ENCODE measurements at regions not wholly inside any gene's neighbourhood (a gene's known extent, or its start where the extent isn't known, plus 50 kb on each side); places are given as distances from the start of the nearest gene placed in this dataset.

- no peaks in the 10 kb centered on the region for H3K36me3 ChIP-seq (ENCODE audit: low read length)
- H3K9me2 ChIP-seq (replicated peaks; ENCODE audit: insufficient read depth, low read length) = no peaks in the 10 kb centered on the region
- TF ChIP-seq EZH2phosphoT487 (conservative IDR thresholded peaks at IDR 0.05; ENCODE audit: low read length) = no peak
- TF ChIP-seq CTCF (IDR thresholded peaks at IDR 0.05; ENCODE audit: insufficient read depth, low read length, poor library complexity, severe bottlenecking) = no peak
These were observed 714.3 kb upstream of the FOXG1 start for GRCh38 chr14:28052251-28052650.

GRCh38 chr14:28055008-28055407 is 711.6 kb upstream of the FOXG1 start:
- H3K9me3 ChIP-seq (ENCODE audit: insufficient read depth, low read length) = 0 out of 2 replicates have a peak, but pooled peaks cover 7% of the 10 kb centered on the region
- H4K20me1 ChIP-seq (ENCODE audit: low read depth, low read length) = no peaks in the 10 kb centered on the region
- TF ChIP-seq CTCF (IDR thresholded peaks at IDR 0.05; ENCODE audit: insufficient read depth, low read length, poor library complexity, severe bottlenecking) (no peak), EZH2phosphoT487 (conservative IDR thresholded peaks at IDR 0.05; ENCODE audit: low read length) (no peak)
- no peak overlapping the region for H3K9ac ChIP-seq (ENCODE audit: low read length)
- no peaks in the 10 kb centered on the region for H3K79me2 ChIP-seq (ENCODE audit: insufficient read depth, low read length)
- H3K9me2 ChIP-seq (replicated peaks; ENCODE audit: insufficient read depth, low read length) = no peaks in the 10 kb centered on the region
- no peaks in the 10 kb centered on the region for H3F3A ChIP-seq (ENCODE audit: insufficient read depth)
- no peak overlapping the region for H3K4me2 ChIP-seq (ENCODE audit: low read depth, low read length, poor library complexity, severe bottlenecking)
- H3K27me3 ChIP-seq (ENCODE audit: low read length) = no peaks in the 10 kb centered on the region
- H3K27ac ChIP-seq (ENCODE audit: low read depth, low read length) = no peak overlapping the region
- H2AFZ ChIP-seq (ENCODE audit: low read depth, low read length, severe bottlenecking) = no peak overlapping the region
- no peak overlapping the region for H3K4me3 ChIP-seq (ENCODE audit: insufficient read depth, low read length, poor library complexity, severe bottlenecking)
- H3K36me3 ChIP-seq (ENCODE audit: low read length) = no peaks in the 10 kb centered on the region

More at GRCh38 chr14:28052251-28052650, 714.3 kb upstream of the FOXG1 start:
- Histone ChIP-seq H3K4me3 (ENCODE audit: insufficient read depth, low read length, poor library complexity, severe bottlenecking) (no peak overlapping the region), H3K9me3 (ENCODE audit: insufficient read depth, low read length) (0 out of 2 replicates have a peak, but pooled peaks cover 9% of the 10 kb centered on the region), H3F3A (ENCODE audit: insufficient read depth) (no peaks in the 10 kb centered on the region), H4K20me1 (ENCODE audit: low read depth, low read length) (no peaks in the 10 kb centered on the region), H3K4me2 (ENCODE audit: low read depth, low read length, poor library complexity, severe bottlenecking) (no peak overlapping the region), H3K27ac (ENCODE audit: low read depth, low read length) (no peak overlapping the region), H3K9ac (ENCODE audit: low read length) (no peak overlapping the region), H3K27me3 (ENCODE audit: low read length) (no peaks in the 10 kb centered on the region), H3K79me2 (ENCODE audit: insufficient read depth, low read length) (no peaks in the 10 kb centered on the region), H2AFZ (ENCODE audit: low read depth, low read length, severe bottlenecking) (no peak overlapping the region)

GRCh38 chr14:28057359-28058296 is 709.0 kb upstream of the FOXG1 start:
- no peak overlapping the region for H2AFZ ChIP-seq (ENCODE audit: low read depth, low read length, severe bottlenecking)
- no peaks in the 10 kb centered on the region for H3F3A ChIP-seq (ENCODE audit: insufficient read depth)
- H4K20me1 ChIP-seq (ENCODE audit: low read depth, low read length) = no peaks in the 10 kb centered on the region
- no peaks in the 10 kb centered on the region for H3K27me3 ChIP-seq (ENCODE audit: low read length)
- H3K9ac ChIP-seq (ENCODE audit: low read length) = no peak overlapping the region
- H3K9me2 ChIP-seq (replicated peaks; ENCODE audit: insufficient read depth, low read length) = no peaks in the 10 kb centered on the region
- H3K9me3 ChIP-seq (ENCODE audit: insufficient read depth, low read length) = 0 out of 2 replicates have a peak, but pooled peaks cover 5% of the 10 kb centered on the region
- H3K36me3 ChIP-seq (ENCODE audit: low read length) = no peaks in the 10 kb centered on the region
- H3K4me3 ChIP-seq (ENCODE audit: insufficient read depth, low read length, poor library complexity, severe bottlenecking) = no peak overlapping the region
- no peak for TF ChIP-seq EZH2phosphoT487 (conservative IDR thresholded peaks at IDR 0.05; ENCODE audit: low read length)
- TF ChIP-seq CTCF (IDR thresholded peaks at IDR 0.05; ENCODE audit: insufficient read depth, low read length, poor library complexity, severe bottlenecking) = no peak
- H3K4me2 ChIP-seq (ENCODE audit: low read depth, low read length, poor library complexity, severe bottlenecking) = no peak overlapping the region
- no peaks in the 10 kb centered on the region for H3K79me2 ChIP-seq (ENCODE audit: insufficient read depth, low read length)
- no peak overlapping the region for H3K27ac ChIP-seq (ENCODE audit: low read depth, low read length)

All from SU-DHL-6 (cell line).